T-cell (primary cell): ENCODE measurements at regions not wholly inside any gene's neighbourhood (a gene's known extent, or its start where the extent isn't known, plus 50 kb on each side); places are given as distances from the start of the nearest gene placed in this dataset.

Source experiments
- ATAC-seq, 4 experiments: fragments of 200-7000 bp in 3 of 4; fragments of 150-1000 bp in 1 of 4; cut with Tn5 transposase; replicated peaks in 1 of 4; 1 replicate in 3 of 4; 2 replicates in 1 of 4; pipeline ENCODE4 v1.10.0; 2021; ENCODE audit warnings: moderate library complexity in 3 of 4, mild to moderate bottlenecking in 2 of 4, moderate number of reproducible peaks in 1 of 4
- CTCF ChIA-PET, 2 donors: fragments of 300-600 bp; sonication (Branson Sonifier 250); formaldehyde crosslinking; loops; one replicate each; lab custom pipeline; 2022; ENCODE audit warnings: antibody characterized with exemption in 2 of 2; lab: Charles Lee
- POLR2A ChIA-PET, 2 donors: fragments of 300-600 bp; sonication (Branson Sonifier 250); formaldehyde crosslinking; loops; one replicate each; lab custom pipeline; 2022; ENCODE audit warnings: antibody characterized with exemption in 2 of 2; lab: Charles Lee
- DNase-seq, 35 experiments: peaks; one replicate each; pipeline versions ENCODE4 v3.0.0 to v3.0.0-alpha.2; 2013 to 2023
- H3K27ac ChIP-seq: one replicate; pipeline ENCODE4 v1.5.1; 2013; ENCODE audit warnings: low read length
- H3K27me3 ChIP-seq, 2 experiments: replicated peaks in 1 of 2; 1 replicate in 1 of 2; 2 replicates in 1 of 2; pipeline versions ENCODE4 v1.6.1 to v1.7.0; 2013; ENCODE audit warnings: low read length in 1 of 2, mixed read lengths in 1 of 2; ENCODE audit not compliant: control insufficient read depth in 2 of 2, insufficient read depth in 2 of 2; ENCODE audit errors: extremely low read depth in 1 of 2
- H3K36me3 ChIP-seq, 2 donors: 1 replicate in 1 of 2; 2 replicates in 1 of 2; pipeline versions ENCODE4 v1.6.1 to v1.7.0; 2013; ENCODE audit warnings: low read length in 1 of 2; ENCODE audit not compliant: control insufficient read depth in 2 of 2, insufficient read depth in 1 of 2; ENCODE audit errors: extremely low read depth in 1 of 2
- H3K4me1 ChIP-seq, 2 experiments: 1 replicate in 1 of 2; 2 replicates in 1 of 2; pipeline versions ENCODE4 v1.6.1 to v1.7.0; 2013; ENCODE audit warnings: low read length in 2 of 2, mixed read lengths in 1 of 2; ENCODE audit not compliant: insufficient read depth in 2 of 2, control insufficient read depth in 1 of 2; ENCODE audit errors: extremely low read depth in 1 of 2
- H3K4me3 ChIP-seq, 2 donors: 1 replicate in 1 of 2; 2 replicates in 1 of 2; pipeline versions ENCODE4 v1.5.1 to v1.7.0; 2013; ENCODE audit warnings: mild to moderate bottlenecking in 2 of 2, low read length in 1 of 2, moderate library complexity in 1 of 2; ENCODE audit not compliant: control insufficient read depth in 1 of 2; ENCODE audit errors: extremely low read depth in 1 of 2
- H3K9me3 ChIP-seq: 2 replicates; pipeline ENCODE4 v1.7.0; 2013
- H3K27ac Mint-ChIP-seq, 2 donors: one replicate each; pipeline ENCODE4 v1.8.0; 2020 to 2021; ENCODE audit warnings: mild to moderate bottlenecking in 2 of 2, mixed read lengths in 2 of 2
- H3K27me3 Mint-ChIP-seq, 2 donors: one replicate each; pipeline ENCODE4 v1.8.0; 2021 to 2022; ENCODE audit warnings: mixed read lengths in 2 of 2
- H3K36me3 Mint-ChIP-seq: one replicate; pipeline ENCODE4 v1.8.0; 2021; ENCODE audit warnings: mixed read lengths
- H3K4me1 Mint-ChIP-seq, 3 donors: one replicate each; pipeline ENCODE4 v1.8.0; 2020 to 2022; ENCODE audit warnings: mixed read lengths in 3 of 3, mild to moderate bottlenecking in 1 of 3
- H3K4me3 Mint-ChIP-seq, 3 donors: one replicate each; pipeline ENCODE4 v1.8.0; 2020 to 2022; ENCODE audit warnings: mild to moderate bottlenecking in 3 of 3, mixed read lengths in 3 of 3, moderate library complexity in 3 of 3
- H3K9me3 Mint-ChIP-seq, 3 donors: one replicate each; pipeline ENCODE4 v1.8.0; 2020 to 2022; ENCODE audit warnings: mixed read lengths in 3 of 3
- WGBS: methylation state at CpG from one replicate; pipeline ENCODE4 v1.1.5; 2013; ENCODE audit warnings: missing lambda C conversion rate; ENCODE audit not compliant: insufficient coverage; 5-methylcytosine and 5-hydroxymethylcytosine counted together

DNA sequence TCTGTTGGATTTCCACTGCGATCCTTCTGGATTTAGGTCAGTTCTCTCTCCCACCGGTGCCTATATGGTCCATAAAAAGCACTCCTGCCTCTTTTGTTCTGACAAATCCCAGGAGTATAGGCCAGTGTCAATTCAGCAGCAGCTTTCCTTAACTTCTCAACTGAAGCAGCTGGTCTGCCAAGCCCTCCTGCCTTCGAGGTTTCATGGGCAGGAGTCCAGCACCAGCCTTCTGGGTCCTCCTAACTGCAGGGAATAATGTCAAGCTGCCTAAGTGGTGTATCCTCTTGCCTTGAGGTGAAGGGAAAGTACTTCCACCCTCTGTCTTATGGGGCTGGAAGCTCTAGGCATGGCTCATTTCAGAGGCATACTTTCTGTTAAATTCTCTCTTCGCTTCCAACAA lies 149.4 kb upstream of the NCAM1 start:
- Histone ChIP-seq H3K4me1 (no peaks in the 10 kb centered on the region), H3K4me3 (no peak overlapping the region), H3K27ac (no peak overlapping the region), H3K36me3 (no peaks in the 10 kb centered on the region), H3K9me3 (no peaks in the 10 kb centered on the region), H3K27me3 (no peaks in the 10 kb centered on the region)
- Mint-ChIP-seq H3K27ac (no peak overlapping the region), H3K36me3 (no peaks in the 10 kb centered on the region), H3K4me1 (no peaks in the 10 kb centered on the region), H3K4me3 (no peak overlapping the region), H3K9me3 (peaks cover 0 to 8% (median 4%) of the 10 kb centered on the region in 3 donors), H3K27me3 (peaks cover 0 to 3% of the 10 kb centered on the region in 2 donors)
- ChIA-PET CTCF (no interaction called here), POLR2A (no interaction called here)
- WGBS: 61% methylated on average over 3 of the region's 4 CpGs
- ATAC-seq (no peak), DNase-seq (no peak)

DNA sequence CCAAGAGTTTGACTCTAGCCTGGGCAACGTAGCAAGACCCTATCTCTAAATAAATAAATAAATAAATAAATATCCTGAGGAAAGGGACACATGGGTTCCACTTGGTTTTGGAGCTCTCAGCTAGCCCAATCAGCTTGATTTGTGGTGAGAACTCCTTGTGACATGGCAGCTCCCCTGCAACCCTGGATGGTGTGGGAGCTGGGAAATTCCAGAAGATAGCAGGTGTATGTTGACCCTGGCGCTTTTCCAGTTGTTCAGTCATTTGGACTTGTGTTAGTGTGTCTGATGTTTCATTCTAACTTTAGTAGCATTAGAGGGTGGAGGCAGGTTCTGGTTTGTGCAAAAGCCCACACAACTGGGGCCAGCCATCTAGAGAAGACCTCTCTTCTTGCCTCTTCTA lies 148.5 kb upstream of the NCAM1 start:
- no peaks in the 10 kb centered on the region for H3K36me3 ChIP-seq
- no peaks in the 10 kb centered on the region for H3K4me1 ChIP-seq
- no CpG with 5 or more reads among the region's 2 CpGs for WGBS
- H3K9me3 ChIP-seq: no peaks in the 10 kb centered on the region
- CTCF ChIA-PET: no interaction called here
- H3K9me3 Mint-ChIP-seq: peaks cover 0 to 8% (median 4%) of the 10 kb centered on the region in 3 donors
- no peak overlapping the region for H3K27ac ChIP-seq
- no peak overlapping the region for H3K4me3 ChIP-seq
- no peak for DNase-seq
- H3K27me3 Mint-ChIP-seq: peaks cover 0 to 3% of the 10 kb centered on the region in 2 donors
- POLR2A ChIA-PET: no interaction called here
- no peak overlapping the region for H3K4me3 Mint-ChIP-seq
- no peak overlapping the region for H3K27ac Mint-ChIP-seq
- H3K27me3 ChIP-seq: no peaks in the 10 kb centered on the region
- no peaks in the 10 kb centered on the region for H3K4me1 Mint-ChIP-seq
- H3K36me3 Mint-ChIP-seq: no peaks in the 10 kb centered on the region
- ATAC-seq: no peak

DNA sequence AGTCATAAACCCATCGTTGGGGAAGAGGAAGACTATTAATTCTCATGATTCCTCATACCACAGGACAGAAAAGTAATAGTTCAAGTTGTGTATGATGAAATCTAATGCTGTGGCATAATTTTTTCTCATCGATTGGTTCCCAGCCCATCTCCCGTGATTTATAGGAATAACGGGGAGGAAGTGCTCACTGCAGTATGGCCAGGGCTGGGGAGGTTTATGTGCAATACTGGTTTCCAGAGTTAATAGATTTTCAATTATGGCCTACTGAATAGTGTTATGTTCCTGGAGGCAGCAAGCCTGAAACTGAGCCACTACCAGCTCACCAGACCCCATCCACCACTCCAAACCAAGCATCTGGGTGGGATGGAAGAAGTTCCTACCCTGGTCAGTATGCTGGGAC lies 147.1 kb upstream of the NCAM1 start:
- Histone ChIP-seq H3K4me3 (no peak overlapping the region), H3K27me3 (no peaks in the 10 kb centered on the region), H3K27ac (no peak overlapping the region), H3K4me1 (no peaks in the 10 kb centered on the region), H3K36me3 (no peaks in the 10 kb centered on the region), H3K9me3 (no peaks in the 10 kb centered on the region)
- Mint-ChIP-seq H3K27ac (no peak overlapping the region), H3K36me3 (no peaks in the 10 kb centered on the region), H3K4me1 (no peaks in the 10 kb centered on the region), H3K9me3 (peaks cover 0 to 8% (median 4%) of the 10 kb centered on the region in 3 donors), H3K4me3 (no peak overlapping the region), H3K27me3 (peaks cover 3 to 5% of the 10 kb centered on the region in 2 donors)
- CTCF ChIA-PET: no interaction called here
- POLR2A ChIA-PET: no interaction called here
- ATAC-seq (no peak), DNase-seq (no peak)
- no CpG with 5 or more reads among the region's 4 CpGs for WGBS

DNA sequence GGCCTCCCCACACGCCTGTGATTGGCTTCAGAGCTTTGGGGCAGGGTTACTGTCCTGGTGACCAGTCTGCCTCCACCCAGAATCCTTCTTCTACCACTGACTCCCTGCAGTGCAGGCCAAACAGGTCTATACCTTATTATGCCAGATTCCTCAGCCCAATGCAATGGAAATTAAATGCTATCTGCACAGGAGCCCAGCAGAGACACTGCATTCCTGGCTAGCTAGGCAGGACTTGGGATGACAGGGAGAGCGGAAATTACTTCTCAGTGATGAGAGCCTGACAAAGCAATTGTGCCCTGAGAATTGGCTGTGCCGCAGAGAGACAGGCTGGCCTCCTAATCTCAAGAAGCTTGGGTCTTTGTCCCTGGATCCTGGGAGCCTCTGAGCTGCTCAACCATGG lies 143.8 kb upstream of the NCAM1 start:
- ATAC-seq: no peak
- no peaks in the 10 kb centered on the region for H3K36me3 Mint-ChIP-seq
- H3K4me1 Mint-ChIP-seq: no peaks in the 10 kb centered on the region
- H3K36me3 ChIP-seq: no peaks in the 10 kb centered on the region
- no peaks in the 10 kb centered on the region for H3K4me1 ChIP-seq
- H3K9me3 ChIP-seq: no peaks in the 10 kb centered on the region
- no peak overlapping the region for H3K4me3 Mint-ChIP-seq
- H3K4me3 ChIP-seq: no peak overlapping the region
- DNase-seq: no peak
- ChIA-PET CTCF (no interaction called here), POLR2A (no interaction called here)
- peaks cover 3 to 8% of the 10 kb centered on the region in 2 donors for H3K27me3 Mint-ChIP-seq
- no peak overlapping the region for H3K27ac Mint-ChIP-seq
- no peak overlapping the region for H3K27ac ChIP-seq
- no peaks in the 10 kb centered on the region for H3K27me3 ChIP-seq
- WGBS: 68% methylated on average over 2 of the region's 3 CpGs
- H3K9me3 Mint-ChIP-seq: peaks cover 0 to 4% (median 4%) of the 10 kb centered on the region in 3 donors

DNA sequence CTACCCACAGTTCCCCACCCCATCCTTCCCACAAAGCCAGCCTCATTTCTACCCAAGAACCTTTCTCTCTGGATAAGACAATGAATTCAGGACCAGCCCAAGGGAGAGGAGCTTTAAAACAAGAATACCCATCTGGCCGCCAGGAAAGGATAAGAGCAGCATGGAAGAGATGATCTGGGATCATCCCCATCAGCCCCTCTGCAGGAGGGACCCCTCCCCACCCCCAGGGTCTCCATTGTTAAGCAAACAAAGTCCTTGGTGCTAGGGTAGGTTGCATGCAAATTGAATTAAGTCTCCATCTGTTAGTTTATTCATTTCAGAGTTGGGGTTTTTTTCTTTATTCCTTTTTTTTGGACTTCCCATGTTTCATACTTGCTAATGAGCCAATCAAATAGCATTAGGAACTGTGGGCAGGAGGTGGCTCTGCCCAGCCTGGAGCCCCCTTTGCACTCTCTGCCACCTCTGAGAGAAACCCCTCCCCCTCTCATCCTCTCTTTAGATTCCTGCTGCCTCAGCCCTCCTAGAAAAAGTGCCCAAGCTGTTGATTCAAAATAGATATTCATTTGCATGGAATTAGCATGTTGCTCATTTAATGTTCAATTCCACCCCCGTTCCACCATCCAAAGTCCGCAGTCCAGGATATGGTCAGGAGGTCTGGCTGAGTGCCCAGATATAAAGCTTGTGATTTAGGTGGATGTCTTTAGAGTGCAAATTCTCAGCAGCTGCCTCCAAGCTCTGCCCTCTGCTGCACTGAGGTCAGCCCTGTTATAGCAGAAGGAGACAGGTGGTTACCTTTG lies 138.5 kb upstream of the NCAM1 start:
- H3K9me3 ChIP-seq: no peaks in the 10 kb centered on the region
- H3K4me3 ChIP-seq: no peak overlapping the region
- no peaks in the 10 kb centered on the region for H3K36me3 ChIP-seq
- H3K4me1 ChIP-seq: no peaks in the 10 kb centered on the region
- DNase-seq (no peak), ATAC-seq (no peak)
- Mint-ChIP-seq H3K36me3 (no peaks in the 10 kb centered on the region), H3K9me3 (no peaks in the 10 kb centered on the region), H3K4me1 (no peaks in the 10 kb centered on the region), H3K27me3 (peaks cover 4 to 14% of the 10 kb centered on the region in 2 donors), H3K4me3 (no peak overlapping the region), H3K27ac (no peak overlapping the region)
- POLR2A ChIA-PET: no interaction called here
- H3K27me3 ChIP-seq: peaks cover 0 to 5% of the 10 kb centered on the region in 2 experiments
- WGBS: no CpG with 5 or more reads among the region's 3 CpGs
- H3K27ac ChIP-seq: no peak overlapping the region
- CTCF ChIA-PET: no interaction called here

DNA sequence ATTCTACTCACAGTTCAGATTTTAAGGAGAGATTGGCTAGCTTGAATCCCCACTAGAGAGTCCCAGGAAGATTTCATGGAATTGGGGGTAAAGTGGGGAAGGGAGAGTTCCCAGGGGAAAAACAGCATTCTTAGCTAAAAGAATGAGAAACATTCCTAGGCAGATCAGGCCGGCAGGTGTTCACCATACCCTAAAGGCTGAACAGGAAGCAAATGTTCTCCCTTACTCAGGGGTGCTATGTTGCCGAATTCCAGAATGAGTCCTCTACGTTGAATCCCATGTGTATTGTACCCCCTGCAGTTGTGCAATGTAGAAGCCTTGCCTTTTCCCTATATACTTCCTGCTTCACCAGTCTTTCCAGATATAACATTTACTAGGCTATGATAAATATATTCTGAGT lies 135.2 kb upstream of the NCAM1 start:
- ChIA-PET CTCF (no interaction called here), POLR2A (no interaction called here)
- Histone ChIP-seq H3K4me3 (no peak overlapping the region), H3K27me3 (peaks cover 2 to 5% of the 10 kb centered on the region in 2 experiments), H3K9me3 (no peaks in the 10 kb centered on the region), H3K27ac (no peak overlapping the region), H3K36me3 (no peaks in the 10 kb centered on the region), H3K4me1 (no peaks in the 10 kb centered on the region)
- 87% methylated on average over 3 of the region's 3 CpGs for WGBS
- Mint-ChIP-seq H3K27ac (no peak overlapping the region), H3K27me3 (peaks cover 6 to 8% of the 10 kb centered on the region in 2 donors), H3K4me3 (no peak overlapping the region), H3K9me3 (peaks cover 0 to 6% (median 0%) of the 10 kb centered on the region in 3 donors), H3K4me1 (no peaks in the 10 kb centered on the region), H3K36me3 (no peaks in the 10 kb centered on the region)
- DNase-seq: no peak
- no peak for ATAC-seq
